ENCODE measurements at regions not wholly inside any gene's neighbourhood (a gene's known extent, or its start where the extent isn't known, plus 50 kb on each side); places are given as distances from the start of the nearest gene placed in this dataset.

DNA sequence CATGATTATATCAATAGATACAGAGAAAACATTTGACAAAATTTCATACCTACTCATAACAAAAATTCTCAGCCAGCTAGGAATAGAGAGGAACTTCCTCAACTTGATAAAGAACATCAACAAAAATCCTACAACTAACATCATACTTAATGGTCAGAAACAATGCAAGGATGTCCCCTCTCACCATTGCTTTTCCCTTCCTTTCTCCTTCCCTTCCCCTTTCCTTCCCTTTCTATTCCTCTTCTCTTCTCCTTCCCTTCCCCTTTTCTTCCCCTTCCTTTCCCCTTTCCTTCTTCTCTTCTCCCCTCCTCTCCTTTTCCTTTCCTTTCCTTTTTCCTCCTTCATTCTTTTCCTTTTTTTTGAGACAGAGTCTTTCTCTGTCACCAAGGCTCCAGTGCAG, 418.3 kb upstream of the B3GAT1 start:
- no peak overlapping the region for H3K27ac ChIP-seq
- H3K36me3 ChIP-seq (ENCODE audit: control insufficient read depth, insufficient read depth, low read length), result no peaks in the 10 kb centered on the region
- H3K4me1 ChIP-seq, result no peaks in the 10 kb centered on the region
- TF ChIP-seq, protein P1, sequence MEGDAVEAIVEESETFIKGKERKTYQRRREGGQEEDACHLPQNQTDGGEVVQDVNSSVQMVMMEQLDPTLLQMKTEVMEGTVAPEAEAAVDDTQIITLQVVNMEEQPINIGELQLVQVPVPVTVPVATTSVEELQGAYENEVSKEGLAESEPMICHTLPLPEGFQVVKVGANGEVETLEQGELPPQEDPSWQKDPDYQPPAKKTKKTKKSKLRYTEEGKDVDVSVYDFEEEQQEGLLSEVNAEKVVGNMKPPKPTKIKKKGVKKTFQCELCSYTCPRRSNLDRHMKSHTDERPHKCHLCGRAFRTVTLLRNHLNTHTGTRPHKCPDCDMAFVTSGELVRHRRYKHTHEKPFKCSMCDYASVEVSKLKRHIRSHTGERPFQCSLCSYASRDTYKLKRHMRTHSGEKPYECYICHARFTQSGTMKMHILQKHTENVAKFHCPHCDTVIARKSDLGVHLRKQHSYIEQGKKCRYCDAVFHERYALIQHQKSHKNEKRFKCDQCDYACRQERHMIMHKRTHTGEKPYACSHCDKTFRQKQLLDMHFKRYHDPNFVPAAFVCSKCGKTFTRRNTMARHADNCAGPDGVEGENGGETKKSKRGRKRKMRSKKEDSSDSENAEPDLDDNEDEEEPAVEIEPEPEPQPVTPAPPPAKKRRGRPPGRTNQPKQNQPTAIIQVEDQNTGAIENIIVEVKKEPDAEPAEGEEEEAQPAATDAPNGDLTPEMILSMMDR (IDR thresholded peaks at IDR 0.05), result no peak
- H3K27me3 ChIP-seq (ENCODE audit: control insufficient read depth, insufficient read depth, low read length), result no peaks in the 10 kb centered on the region
- H3K4me2 ChIP-seq (ENCODE audit: low read length), result no peak overlapping the region
- H3K9ac ChIP-seq, result no peak overlapping the region
- H2AFZ ChIP-seq, result no peak overlapping the region
- no peak overlapping the region for H3K4me3 ChIP-seq (ENCODE audit: low read depth, low read length)
- no peaks in the 10 kb centered on the region for H3K79me2 ChIP-seq
- H3K9me3 ChIP-seq (ENCODE audit: control insufficient read depth, low read length), result no peaks in the 10 kb centered on the region

DNA sequence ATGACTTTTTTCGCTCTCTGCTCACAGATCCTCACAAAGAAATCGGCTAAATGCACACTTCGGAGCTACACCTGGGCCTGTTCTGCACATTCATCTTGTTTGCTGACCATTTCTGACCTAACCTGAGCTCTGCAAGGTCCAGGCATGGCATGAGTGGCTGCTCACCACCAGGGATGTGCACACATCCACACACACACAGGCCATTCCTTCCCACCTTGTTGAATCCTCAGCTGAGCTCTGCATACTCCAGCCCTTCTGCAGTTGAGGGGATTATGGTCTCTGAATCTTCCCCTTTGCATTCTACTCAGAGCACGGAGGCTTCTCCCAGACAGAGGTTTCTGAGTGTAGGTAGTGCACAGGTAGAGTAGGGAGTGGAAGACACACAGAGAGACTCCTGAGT, 411.9 kb upstream of the B3GAT1 start:
- H2AFZ ChIP-seq, result no peak overlapping the region
- no peaks in the 10 kb centered on the region for H3K9me3 ChIP-seq (ENCODE audit: control insufficient read depth, low read length)
- no peaks in the 10 kb centered on the region for H3K36me3 ChIP-seq (ENCODE audit: control insufficient read depth, insufficient read depth, low read length)
- H3K4me1 ChIP-seq, result no peaks in the 10 kb centered on the region
- TF ChIP-seq, protein P1 (IDR thresholded peaks at IDR 0.05), result no peak
- no peak overlapping the region for H3K4me2 ChIP-seq (ENCODE audit: low read length)
- no peak overlapping the region for H3K27ac ChIP-seq
- no peaks in the 10 kb centered on the region for H3K79me2 ChIP-seq
- no peaks in the 10 kb centered on the region for H3K27me3 ChIP-seq (ENCODE audit: control insufficient read depth, insufficient read depth, low read length)
- H3K4me3 ChIP-seq (ENCODE audit: low read depth, low read length), result no peak overlapping the region
- no peak overlapping the region for H3K9ac ChIP-seq

DNA sequence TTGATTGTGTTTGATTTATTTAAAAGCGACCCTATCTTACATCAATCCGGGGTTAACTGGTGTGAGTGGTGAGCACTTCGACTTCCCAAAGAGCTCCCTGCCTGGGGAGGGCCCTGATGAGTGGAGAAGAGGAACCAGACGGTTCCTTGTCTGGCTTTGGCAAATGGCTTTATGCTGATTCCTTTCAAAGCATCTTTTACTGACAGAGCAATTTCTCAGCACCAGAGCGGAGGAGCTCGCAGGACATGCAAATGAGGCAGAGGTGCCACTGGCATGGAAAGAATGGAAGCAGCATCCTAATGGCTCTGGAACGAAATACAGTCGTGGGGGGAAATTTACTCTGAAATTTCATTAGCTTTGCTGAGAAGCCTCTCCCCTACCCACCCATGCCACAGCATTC, 410.9 kb upstream of the B3GAT1 start:
- no peak overlapping the region for H3K4me2 ChIP-seq (ENCODE audit: low read length)
- no peak overlapping the region for H3K4me3 ChIP-seq (ENCODE audit: low read depth, low read length)
- no peaks in the 10 kb centered on the region for H3K36me3 ChIP-seq (ENCODE audit: control insufficient read depth, insufficient read depth, low read length)

DNA sequence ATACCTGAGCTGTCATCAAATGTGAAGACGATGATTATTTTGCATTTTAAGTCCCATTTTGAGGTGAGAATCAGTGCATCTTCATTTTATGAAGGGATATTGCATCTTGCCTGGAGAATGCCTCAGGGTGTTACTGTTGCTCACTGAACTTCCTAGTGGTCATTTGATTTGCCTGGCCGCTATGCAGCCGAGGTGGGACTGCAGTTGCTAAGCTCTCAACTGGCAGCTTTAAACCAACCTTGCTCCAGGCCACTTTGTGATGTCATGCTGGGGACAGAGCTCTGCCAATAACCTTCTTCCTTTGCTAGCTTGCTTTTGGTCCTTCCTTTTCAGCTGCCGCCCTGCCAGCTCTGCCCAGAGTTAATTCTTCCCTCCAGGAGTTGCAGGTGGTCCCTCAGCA, 409.4 kb upstream of the B3GAT1 start:
- no peaks in the 10 kb centered on the region for H3K27me3 ChIP-seq (ENCODE audit: control insufficient read depth, insufficient read depth, low read length)
- no peak overlapping the region for H3K4me2 ChIP-seq (ENCODE audit: low read length)
- H3K4me3 ChIP-seq (ENCODE audit: low read depth, low read length), result no peak overlapping the region
- H3K79me2 ChIP-seq, result no peaks in the 10 kb centered on the region
- H3K9ac ChIP-seq, result no peak overlapping the region
- H2AFZ ChIP-seq, result no peak overlapping the region
- H3K36me3 ChIP-seq (ENCODE audit: control insufficient read depth, insufficient read depth, low read length), result no peaks in the 10 kb centered on the region
- H3K9me3 ChIP-seq (ENCODE audit: control insufficient read depth, low read length), result no peaks in the 10 kb centered on the region
- TF ChIP-seq, protein P1 (IDR thresholded peaks at IDR 0.05), result no peak
- H3K4me1 ChIP-seq, result no peaks in the 10 kb centered on the region
- H3K27ac ChIP-seq, result no peak overlapping the region

More for the DNA sequence above, 410.9 kb upstream of the B3GAT1 start:
- H3K4me1 ChIP-seq, result no peaks in the 10 kb centered on the region
- H3K79me2 ChIP-seq, result no peaks in the 10 kb centered on the region
- no peaks in the 10 kb centered on the region for H3K9me3 ChIP-seq (ENCODE audit: control insufficient read depth, low read length)
- no peak overlapping the region for H3K9ac ChIP-seq
- no peak overlapping the region for H3K27ac ChIP-seq
- H3K27me3 ChIP-seq (ENCODE audit: control insufficient read depth, insufficient read depth, low read length), result no peaks in the 10 kb centered on the region
- H2AFZ ChIP-seq, result no peak overlapping the region
- TF ChIP-seq, protein P1 (IDR thresholded peaks at IDR 0.05), result no peak

DNA sequence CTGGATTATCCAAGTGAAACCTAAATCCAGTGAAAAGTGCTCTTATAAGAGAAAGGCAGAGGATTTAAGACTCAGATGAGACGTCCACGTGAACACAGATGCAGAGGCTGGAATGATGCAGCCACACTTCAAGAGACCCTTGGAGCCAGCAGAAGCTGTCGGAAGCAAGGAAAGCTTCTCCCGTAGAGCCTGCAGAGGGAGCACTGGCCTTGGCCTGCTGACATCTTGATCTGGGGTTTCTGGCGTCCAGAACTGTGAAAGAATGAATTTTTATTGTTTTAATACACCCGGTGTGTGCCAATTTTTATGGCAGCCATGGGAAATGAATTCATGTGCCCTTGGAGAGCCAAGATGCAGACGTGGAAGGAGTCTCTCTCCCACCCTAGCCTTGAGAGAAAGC, 407.0 kb upstream of the B3GAT1 start:
- Histone ChIP-seq H3K4me2 (ENCODE audit: low read length) (no peak overlapping the region), H3K9me3 (ENCODE audit: control insufficient read depth, low read length) (no peaks in the 10 kb centered on the region), H2AFZ (no peak overlapping the region), H3K79me2 (no peaks in the 10 kb centered on the region), H3K9ac (no peak overlapping the region), H3K4me3 (ENCODE audit: low read depth, low read length) (no peak overlapping the region), H3K27me3 (ENCODE audit: control insufficient read depth, insufficient read depth, low read length) (no peaks in the 10 kb centered on the region), H3K36me3 (ENCODE audit: control insufficient read depth, insufficient read depth, low read length) (no peaks in the 10 kb centered on the region), H3K4me1 (no peaks in the 10 kb centered on the region), H3K27ac (no peak overlapping the region)
- TF ChIP-seq, protein P1 (IDR thresholded peaks at IDR 0.05), result no peak

Data from parathyroid adenoma (tissue), 2 donors.